ENCODE measurements at regions not wholly inside any gene's neighbourhood (a gene's known extent, or its start where the extent isn't known, plus 50 kb on each side); places are given as distances from the start of the nearest gene placed in this dataset.

DNA sequence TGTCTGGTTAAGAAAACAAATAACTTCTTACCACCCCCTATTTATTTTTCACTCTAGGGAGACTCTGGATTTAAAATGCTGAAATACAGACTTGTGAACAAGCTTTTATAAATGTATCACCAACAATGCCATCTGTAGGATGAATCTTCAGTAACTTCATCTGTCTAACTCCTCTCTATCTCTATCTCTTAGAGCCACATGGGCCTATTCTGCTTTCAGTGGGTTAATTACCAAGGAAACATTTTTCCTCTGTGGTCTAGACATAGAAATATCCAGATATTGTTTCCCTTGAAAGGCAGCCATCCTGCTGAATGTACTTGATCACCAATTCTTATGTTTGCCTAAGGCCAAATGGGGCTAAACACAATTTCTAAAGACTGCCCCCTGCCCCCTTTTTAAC, 167.6 kb upstream of the COL8A1 start:
- Histone ChIP-seq H3K36me3 (ENCODE audit: control insufficient read depth, insufficient read depth, low read length) (no peaks in the 10 kb centered on the region), H3K9me3 (ENCODE audit: control insufficient read depth, insufficient read depth, low read length) (no peaks in the 10 kb centered on the region), H3K9ac (ENCODE audit: low read depth, low read length) (no peak overlapping the region), H3K4me1 (ENCODE audit: control insufficient read depth, insufficient read depth, low read length) (no peaks in the 10 kb centered on the region), H3K27me3 (ENCODE audit: control insufficient read depth, insufficient read depth, low read length) (no peaks in the 10 kb centered on the region), H3K4me3 (ENCODE audit: low read depth, low read length) (no peak overlapping the region)

DNA sequence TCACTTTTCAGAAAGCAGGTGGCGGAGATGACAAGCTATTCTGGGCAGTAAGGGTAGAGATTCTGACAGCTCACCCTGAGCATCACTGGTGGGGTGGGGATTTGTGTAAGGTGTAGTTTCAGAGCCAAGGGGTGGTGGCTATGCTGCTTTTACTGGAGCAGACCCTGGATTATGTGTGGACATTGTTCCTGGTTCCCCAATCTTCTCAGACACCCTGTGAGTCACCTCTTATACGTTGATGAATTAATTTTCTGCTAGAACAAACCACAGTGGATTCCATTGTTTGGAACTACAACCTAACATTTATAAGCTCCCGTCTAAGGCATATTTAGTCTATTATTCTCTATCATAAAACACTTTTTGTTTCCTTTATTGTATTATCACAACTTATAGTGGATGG, 169.5 kb upstream of the COL8A1 start:
- H3K27me3 ChIP-seq (ENCODE audit: control insufficient read depth, insufficient read depth, low read length) = no peaks in the 10 kb centered on the region
- H3K4me3 ChIP-seq (ENCODE audit: low read depth, low read length) = no peak overlapping the region

DNA sequence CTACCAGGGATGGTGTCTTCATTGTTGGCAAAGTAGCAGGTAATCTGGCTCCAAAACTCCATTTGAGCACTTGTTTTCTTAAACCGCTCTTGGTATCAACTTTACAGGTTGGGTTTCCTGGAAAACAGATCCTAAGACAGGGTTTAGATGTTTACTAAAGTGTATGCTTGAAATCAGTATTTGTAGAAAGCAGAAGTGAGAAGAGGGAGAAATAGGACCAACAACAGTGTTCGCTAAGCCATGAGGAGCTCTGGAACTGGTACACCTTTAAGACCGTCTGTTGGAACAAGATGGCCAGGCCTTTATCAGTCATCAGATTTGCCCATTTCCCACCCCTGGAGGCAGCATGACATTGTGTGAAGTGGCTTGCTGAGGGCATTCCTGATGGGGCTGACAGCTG, 171.0 kb upstream of the COL8A1 start:
- no peaks in the 10 kb centered on the region for H3K36me3 ChIP-seq (ENCODE audit: control insufficient read depth, insufficient read depth, low read length)
- no peaks in the 10 kb centered on the region for H3K9me3 ChIP-seq (ENCODE audit: control insufficient read depth, insufficient read depth, low read length)
- H3K9ac ChIP-seq (ENCODE audit: low read depth, low read length) = no peak overlapping the region
- H3K4me1 ChIP-seq (ENCODE audit: control insufficient read depth, insufficient read depth, low read length) = no peaks in the 10 kb centered on the region
- no peak overlapping the region for H3K4me3 ChIP-seq (ENCODE audit: low read depth, low read length)
- no peaks in the 10 kb centered on the region for H3K27me3 ChIP-seq (ENCODE audit: control insufficient read depth, insufficient read depth, low read length)

More for the DNA sequence above, 169.5 kb upstream of the COL8A1 start:
- no peak overlapping the region for H3K9ac ChIP-seq (ENCODE audit: low read depth, low read length)
- H3K9me3 ChIP-seq (ENCODE audit: control insufficient read depth, insufficient read depth, low read length) = no peaks in the 10 kb centered on the region
- H3K4me1 ChIP-seq (ENCODE audit: control insufficient read depth, insufficient read depth, low read length) = no peaks in the 10 kb centered on the region
- H3K36me3 ChIP-seq (ENCODE audit: control insufficient read depth, insufficient read depth, low read length) = no peaks in the 10 kb centered on the region

GRCh38 chr3:99466331-99466730, 172.1 kb upstream of the COL8A1 start:
- Histone ChIP-seq H3K27me3 (ENCODE audit: control insufficient read depth, insufficient read depth, low read length) (no peaks in the 10 kb centered on the region), H3K36me3 (ENCODE audit: control insufficient read depth, insufficient read depth, low read length) (no peaks in the 10 kb centered on the region), H3K4me1 (ENCODE audit: control insufficient read depth, insufficient read depth, low read length) (no peaks in the 10 kb centered on the region), H3K9ac (ENCODE audit: low read depth, low read length) (no peak overlapping the region), H3K9me3 (ENCODE audit: control insufficient read depth, insufficient read depth, low read length) (no peaks in the 10 kb centered on the region), H3K4me3 (ENCODE audit: low read depth, low read length) (no peak overlapping the region)

DNA sequence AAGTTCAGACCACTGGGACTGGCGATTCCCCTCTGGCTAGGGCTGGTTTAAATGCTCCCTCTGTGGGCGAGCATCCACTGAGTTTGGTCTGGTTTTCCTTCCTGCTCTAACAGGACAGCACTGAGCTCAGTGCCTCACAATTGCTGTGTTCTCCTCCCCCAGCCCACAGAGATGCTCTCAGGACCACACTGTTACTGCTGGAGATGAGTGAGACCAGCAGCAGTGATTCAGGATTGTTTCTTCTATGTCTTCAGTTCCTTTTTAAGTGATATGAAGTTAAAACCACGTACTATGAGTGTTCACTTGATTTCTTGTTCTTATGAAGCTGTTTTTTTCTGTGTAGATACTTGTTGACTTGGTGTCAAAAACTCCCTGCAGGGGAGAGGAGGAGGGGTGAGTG, 180.4 kb upstream of the COL8A1 start:
- Histone ChIP-seq H3K9ac (ENCODE audit: low read depth, low read length) (no peak overlapping the region), H3K4me3 (ENCODE audit: low read depth, low read length) (no peak overlapping the region), H3K4me1 (ENCODE audit: control insufficient read depth, insufficient read depth, low read length) (no peaks in the 10 kb centered on the region), H3K36me3 (ENCODE audit: control insufficient read depth, insufficient read depth, low read length) (no peaks in the 10 kb centered on the region), H3K9me3 (ENCODE audit: control insufficient read depth, insufficient read depth, low read length) (no peaks in the 10 kb centered on the region), H3K27me3 (ENCODE audit: control insufficient read depth, insufficient read depth, low read length) (no peaks in the 10 kb centered on the region)

DNA sequence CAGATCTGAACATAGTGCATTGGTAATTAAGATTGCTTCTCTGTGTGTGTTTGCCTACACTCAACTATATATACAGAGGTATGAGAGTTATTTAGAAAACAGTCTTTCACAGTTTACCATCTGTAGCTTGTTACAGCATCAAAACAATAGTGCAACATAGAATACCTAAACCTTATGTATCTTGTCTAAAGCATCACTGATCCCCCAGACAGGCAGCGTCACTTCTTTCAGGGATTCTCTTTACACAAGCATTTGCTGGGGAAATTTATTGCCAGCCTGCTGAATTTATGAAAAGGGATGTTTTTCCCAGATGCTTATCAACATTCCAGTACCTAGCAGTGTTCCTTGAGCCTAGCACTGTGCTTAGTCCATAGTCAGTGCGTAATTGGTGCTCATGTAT, 195.8 kb upstream of the COL8A1 start:
- no peak overlapping the region for H3K9ac ChIP-seq (ENCODE audit: low read depth, low read length)
- no peaks in the 10 kb centered on the region for H3K4me1 ChIP-seq (ENCODE audit: control insufficient read depth, insufficient read depth, low read length)
- no peaks in the 10 kb centered on the region for H3K36me3 ChIP-seq (ENCODE audit: control insufficient read depth, insufficient read depth, low read length)
- H3K9me3 ChIP-seq (ENCODE audit: control insufficient read depth, insufficient read depth, low read length) = no peaks in the 10 kb centered on the region
- H3K27me3 ChIP-seq (ENCODE audit: control insufficient read depth, insufficient read depth, low read length) = no peaks in the 10 kb centered on the region
- no peak overlapping the region for H3K4me3 ChIP-seq (ENCODE audit: low read depth, low read length)

- H3K9ac ChIP-seq (ENCODE audit: low read depth, low read length) = no peak overlapping the region
- no peaks in the 10 kb centered on the region for H3K4me1 ChIP-seq (ENCODE audit: control insufficient read depth, insufficient read depth, low read length)
- no peaks in the 10 kb centered on the region for H3K36me3 ChIP-seq (ENCODE audit: control insufficient read depth, insufficient read depth, low read length)
- no peak overlapping the region for H3K4me3 ChIP-seq (ENCODE audit: low read depth, low read length)
- no peaks in the 10 kb centered on the region for H3K9me3 ChIP-seq (ENCODE audit: control insufficient read depth, insufficient read depth, low read length)
- no peaks in the 10 kb centered on the region for H3K27me3 ChIP-seq (ENCODE audit: control insufficient read depth, insufficient read depth, low read length)
Measured at GRCh38 chr3:99439892-99440291, 198.5 kb upstream of the COL8A1 start.

- H3K36me3 ChIP-seq (ENCODE audit: control insufficient read depth, insufficient read depth, low read length) = no peaks in the 10 kb centered on the region
- H3K9me3 ChIP-seq (ENCODE audit: control insufficient read depth, insufficient read depth, low read length) = no peaks in the 10 kb centered on the region
- no peak overlapping the region for H3K4me3 ChIP-seq (ENCODE audit: low read depth, low read length)
- no peaks in the 10 kb centered on the region for H3K27me3 ChIP-seq (ENCODE audit: control insufficient read depth, insufficient read depth, low read length)
- no peaks in the 10 kb centered on the region for H3K4me1 ChIP-seq (ENCODE audit: control insufficient read depth, insufficient read depth, low read length)
- no peak overlapping the region for H3K9ac ChIP-seq (ENCODE audit: low read depth, low read length)
Measured at GRCh38 chr3:99434190-99434589, 204.2 kb upstream of the COL8A1 start.

- H3K9ac ChIP-seq (ENCODE audit: low read depth, low read length) = no peak overlapping the region
- H3K27me3 ChIP-seq (ENCODE audit: control insufficient read depth, insufficient read depth, low read length) = no peaks in the 10 kb centered on the region
- no peaks in the 10 kb centered on the region for H3K36me3 ChIP-seq (ENCODE audit: control insufficient read depth, insufficient read depth, low read length)
- H3K9me3 ChIP-seq (ENCODE audit: control insufficient read depth, insufficient read depth, low read length) = no peaks in the 10 kb centered on the region
- no peaks in the 10 kb centered on the region for H3K4me1 ChIP-seq (ENCODE audit: control insufficient read depth, insufficient read depth, low read length)
- no peak overlapping the region for H3K4me3 ChIP-seq (ENCODE audit: low read depth, low read length)
Measured at GRCh38 chr3:99430348-99431134, 207.9 kb upstream of the COL8A1 start.

- H3K9me3 ChIP-seq (ENCODE audit: control insufficient read depth, insufficient read depth, low read length) = no peaks in the 10 kb centered on the region
- H3K4me3 ChIP-seq (ENCODE audit: low read depth, low read length) = no peak overlapping the region
- no peaks in the 10 kb centered on the region for H3K36me3 ChIP-seq (ENCODE audit: control insufficient read depth, insufficient read depth, low read length)
- no peaks in the 10 kb centered on the region for H3K4me1 ChIP-seq (ENCODE audit: control insufficient read depth, insufficient read depth, low read length)
- H3K9ac ChIP-seq (ENCODE audit: low read depth, low read length) = no peak overlapping the region
- H3K27me3 ChIP-seq (ENCODE audit: control insufficient read depth, insufficient read depth, low read length) = no peaks in the 10 kb centered on the region
Measured at GRCh38 chr3:99429502-99429901, 208.9 kb upstream of the COL8A1 start.

DNA sequence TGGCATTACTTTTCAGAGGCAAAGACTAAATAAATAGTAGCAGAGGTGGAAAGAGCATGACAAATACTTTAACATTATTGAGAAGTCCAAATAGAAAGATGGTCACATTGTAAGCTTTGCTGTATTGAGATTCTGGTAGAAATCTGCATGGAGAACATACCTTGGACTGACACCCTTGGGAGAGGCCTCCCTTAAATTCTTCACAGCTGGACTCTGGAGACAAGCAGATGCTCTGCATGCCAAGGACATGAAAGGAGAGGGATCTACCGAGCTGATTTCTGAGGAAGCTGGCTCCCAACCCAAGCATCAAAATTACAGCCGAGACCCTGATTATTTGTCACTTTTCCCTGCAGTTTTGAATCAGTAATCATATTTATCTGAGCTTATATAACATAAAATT, 212.5 kb upstream of the COL8A1 start:
- no peak overlapping the region for H3K9ac ChIP-seq (ENCODE audit: low read depth, low read length)
- no peaks in the 10 kb centered on the region for H3K4me1 ChIP-seq (ENCODE audit: control insufficient read depth, insufficient read depth, low read length)
- H3K9me3 ChIP-seq (ENCODE audit: control insufficient read depth, insufficient read depth, low read length) = no peaks in the 10 kb centered on the region
- no peaks in the 10 kb centered on the region for H3K27me3 ChIP-seq (ENCODE audit: control insufficient read depth, insufficient read depth, low read length)
- no peak overlapping the region for H3K4me3 ChIP-seq (ENCODE audit: low read depth, low read length)
- no peaks in the 10 kb centered on the region for H3K36me3 ChIP-seq (ENCODE audit: control insufficient read depth, insufficient read depth, low read length)

- no peaks in the 10 kb centered on the region for H3K9me3 ChIP-seq (ENCODE audit: control insufficient read depth, insufficient read depth, low read length)
- H3K4me3 ChIP-seq (ENCODE audit: low read depth, low read length) = no peak overlapping the region
- no peaks in the 10 kb centered on the region for H3K36me3 ChIP-seq (ENCODE audit: control insufficient read depth, insufficient read depth, low read length)
- H3K4me1 ChIP-seq (ENCODE audit: control insufficient read depth, insufficient read depth, low read length) = no peaks in the 10 kb centered on the region
- H3K9ac ChIP-seq (ENCODE audit: low read depth, low read length) = no peak overlapping the region
- H3K27me3 ChIP-seq (ENCODE audit: control insufficient read depth, insufficient read depth, low read length) = no peaks in the 10 kb centered on the region
Measured at GRCh38 chr3:99419116-99419515, 219.3 kb upstream of the COL8A1 start.

Data from iPS-15b (cell line).